GM12878 (cell line): ENCODE measurements at regions not wholly inside any gene's neighbourhood (a gene's known extent, or its start where the extent isn't known, plus 50 kb on each side); places are given as distances from the start of the nearest gene placed in this dataset.

Source experiments
- BRCA1 ChIP-seq: IDR thresholded peaks from 2 replicates; pipeline ENCODE4 v1.6.1; 2011; ENCODE audit warnings: low read depth, low read length, improper control_type of control experiment
- ESRRA ChIP-seq: IDR thresholded peaks from 2 replicates; pipeline ENCODE4 v1.6.1; 2012; ENCODE audit warnings: mild to moderate bottlenecking, low read length, improper control_type of control experiment
- ETV6 ChIP-seq, 2 experiments: fragments of 450-650 bp in 1 of 2; IDR thresholded peaks in 1 of 2; conservative IDR thresholded peaks in 1 of 2; 2 replicates each; pipeline ENCODE4 v1.6.1; 2014; ENCODE audit warnings: antibody characterized with exemption in 1 of 2, borderline replicate concordance in 1 of 2, low read depth in 1 of 2, mild to moderate bottlenecking in 1 of 2, moderate library complexity in 1 of 2
- MYC ChIP-seq: IDR thresholded peaks from 2 replicates; pipeline ENCODE4 v1.6.1; 2011; ENCODE audit warnings: mild to moderate bottlenecking, low read length, moderate library complexity, inconsistent platforms; ENCODE audit not compliant: insufficient read depth, insufficient replicate concordance, insufficient read length, severe bottlenecking
- PAX5 ChIP-seq: IDR thresholded peaks from 2 replicates; pipeline ENCODE4 v1.6.1; 2011; ENCODE audit warnings: low read depth, low read length, borderline replicate concordance
- POLR2AphosphoS2 ChIP-seq: IDR thresholded peaks from 2 replicates; pipeline ENCODE4 v1.6.1; 2011; ENCODE audit warnings: low read depth, mild to moderate bottlenecking, low read length, improper control_type of control experiment, moderate library complexity
- SMAD5 ChIP-seq: IDR thresholded peaks from 2 replicates; pipeline ENCODE4 v1.6.1; 2016; ENCODE audit warnings: antibody characterized with exemption, low read depth
- SP1 ChIP-seq: IDR thresholded peaks from one replicate; pipeline ENCODE4 v1.6.1; 2011; ENCODE audit warnings: low read depth, low read length
- YY1 ChIP-seq: IDR thresholded peaks from 2 replicates; pipeline ENCODE4 v1.6.1; 2011; ENCODE audit warnings: low read depth, mild to moderate bottlenecking, low read length
- TF ChIP-seq, protein P1 (sequence below): IDR thresholded peaks from 2 replicates; pipeline ENCODE4 v1.6.1; 2011; ENCODE audit warnings: low read depth, mild to moderate bottlenecking, low read length, moderate library complexity, borderline replicate concordance; ENCODE audit errors: extremely low read depth
- TF ChIP-seq, protein P2 (sequence below): IDR thresholded peaks from 2 replicates; pipeline ENCODE4 v1.6.1; 2011; ENCODE audit warnings: borderline replicate concordance, low read depth, mild to moderate bottlenecking, moderate library complexity, low read length; ENCODE audit not compliant: insufficient read depth, poor library complexity, severe bottlenecking
- TF ChIP-seq, protein P3 (sequence below), 3 experiments: IDR thresholded peaks in 2 of 3; conservative IDR thresholded peaks in 1 of 3; 2 replicates each; pipeline ENCODE4 v1.5.1; 2011; ENCODE audit warnings: low read depth in 3 of 3, low read length in 3 of 3, mild to moderate bottlenecking in 3 of 3, control low read depth in 2 of 3, moderate library complexity in 2 of 3, inconsistent platforms in 1 of 3, mixed read lengths in 1 of 3; ENCODE audit not compliant: control insufficient read depth in 2 of 3, insufficient read depth in 1 of 3; ENCODE audit errors: extremely low read depth in 1 of 3

DNA sequence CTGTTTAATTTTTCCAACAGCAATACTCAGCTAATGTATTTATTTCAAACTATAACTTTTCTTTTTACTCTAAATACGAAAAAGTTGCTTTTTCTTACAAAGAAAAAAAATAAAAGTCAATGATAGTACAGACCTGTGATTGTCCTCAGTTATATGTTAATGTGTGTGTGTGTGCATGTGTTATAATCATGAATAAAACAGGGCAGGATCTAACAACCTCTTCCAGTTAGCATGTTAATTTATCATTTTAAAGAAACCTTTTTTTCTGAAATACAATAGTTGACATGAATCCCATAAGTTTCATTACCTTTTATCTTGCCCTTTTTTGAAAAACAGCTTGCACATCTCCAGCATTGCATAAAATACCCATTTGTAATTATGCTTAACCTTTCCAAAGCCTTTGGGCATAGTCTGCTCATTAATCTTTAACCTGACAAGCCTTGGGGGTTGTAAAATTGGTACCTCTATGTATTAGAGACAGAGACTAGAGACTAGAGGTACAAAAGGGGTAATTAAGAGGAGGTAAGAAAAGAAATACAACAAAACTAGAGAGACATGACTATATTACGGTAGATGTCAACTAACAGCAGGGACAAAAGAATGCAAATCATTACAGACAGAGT is 828.1 kb downstream of the OLFM4 start (continued):
- TF ChIP-seq, protein P1, sequence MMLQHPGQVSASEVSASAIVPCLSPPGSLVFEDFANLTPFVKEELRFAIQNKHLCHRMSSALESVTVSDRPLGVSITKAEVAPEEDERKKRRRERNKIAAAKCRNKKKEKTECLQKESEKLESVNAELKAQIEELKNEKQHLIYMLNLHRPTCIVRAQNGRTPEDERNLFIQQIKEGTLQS: no peak
- TF ChIP-seq ESRRA: no peak
- TF ChIP-seq POLR2AphosphoS2: no peak
- no peak for TF ChIP-seq BRCA1
- TF ChIP-seq, protein P2, sequence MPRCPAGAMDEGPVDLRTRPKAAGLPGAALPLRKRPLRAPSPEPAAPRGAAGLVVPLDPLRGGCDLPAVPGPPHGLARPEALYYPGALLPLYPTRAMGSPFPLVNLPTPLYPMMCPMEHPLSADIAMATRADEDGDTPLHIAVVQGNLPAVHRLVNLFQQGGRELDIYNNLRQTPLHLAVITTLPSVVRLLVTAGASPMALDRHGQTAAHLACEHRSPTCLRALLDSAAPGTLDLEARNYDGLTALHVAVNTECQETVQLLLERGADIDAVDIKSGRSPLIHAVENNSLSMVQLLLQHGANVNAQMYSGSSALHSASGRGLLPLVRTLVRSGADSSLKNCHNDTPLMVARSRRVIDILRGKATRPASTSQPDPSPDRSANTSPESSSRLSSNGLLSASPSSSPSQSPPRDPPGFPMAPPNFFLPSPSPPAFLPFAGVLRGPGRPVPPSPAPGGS: no peak
- TF ChIP-seq ETV6 (conservative IDR thresholded peaks at IDR 0.05 in 1 of 2, IDR thresholded peaks at IDR 0.05 in 1 of 2; ENCODE audit: borderline replicate concordance in 1 of 2, low read depth in 1 of 2): no peak
- no peak for TF ChIP-seq SP1
- no peak for TF ChIP-seq SMAD5
- TF ChIP-seq, protein P3, sequence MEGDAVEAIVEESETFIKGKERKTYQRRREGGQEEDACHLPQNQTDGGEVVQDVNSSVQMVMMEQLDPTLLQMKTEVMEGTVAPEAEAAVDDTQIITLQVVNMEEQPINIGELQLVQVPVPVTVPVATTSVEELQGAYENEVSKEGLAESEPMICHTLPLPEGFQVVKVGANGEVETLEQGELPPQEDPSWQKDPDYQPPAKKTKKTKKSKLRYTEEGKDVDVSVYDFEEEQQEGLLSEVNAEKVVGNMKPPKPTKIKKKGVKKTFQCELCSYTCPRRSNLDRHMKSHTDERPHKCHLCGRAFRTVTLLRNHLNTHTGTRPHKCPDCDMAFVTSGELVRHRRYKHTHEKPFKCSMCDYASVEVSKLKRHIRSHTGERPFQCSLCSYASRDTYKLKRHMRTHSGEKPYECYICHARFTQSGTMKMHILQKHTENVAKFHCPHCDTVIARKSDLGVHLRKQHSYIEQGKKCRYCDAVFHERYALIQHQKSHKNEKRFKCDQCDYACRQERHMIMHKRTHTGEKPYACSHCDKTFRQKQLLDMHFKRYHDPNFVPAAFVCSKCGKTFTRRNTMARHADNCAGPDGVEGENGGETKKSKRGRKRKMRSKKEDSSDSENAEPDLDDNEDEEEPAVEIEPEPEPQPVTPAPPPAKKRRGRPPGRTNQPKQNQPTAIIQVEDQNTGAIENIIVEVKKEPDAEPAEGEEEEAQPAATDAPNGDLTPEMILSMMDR (IDR thresholded peaks at IDR 0.05 in 2 of 3, conservative IDR thresholded peaks at IDR 0.05 in 1 of 3; ENCODE audit: control insufficient read depth in 2 of 3, extremely low read depth in 1 of 3, insufficient read depth in 1 of 3, low read depth in 3 of 3, low read length in 3 of 3): no peak
- TF ChIP-seq MYC: no peak
- TF ChIP-seq YY1: no peak
- TF ChIP-seq PAX5: no peak
